Ovary (tissue), 3 donors: ENCODE measurements at regions not wholly inside any gene's neighbourhood (a gene's known extent, or its start where the extent isn't known, plus 50 kb on each side); places are given as distances from the start of the nearest gene placed in this dataset.

Source experiments
- EP300 ChIP-seq: sonication (generic); formaldehyde crosslinking; IDR thresholded peaks from one replicate; pipeline ENCODE4 v1.6.1; 2017; ENCODE audit warnings: antibody characterized with exemption
- POLR2A ChIP-seq: fragments of 450-650 bp; IDR thresholded peaks from one replicate; pipeline ENCODE4 v1.6.1; 2017; ENCODE audit warnings: antibody characterized with exemption, mild to moderate bottlenecking, moderate library complexity
- TF ChIP-seq, protein P1 (sequence below), 3 donors: fragments of 450-650 bp in 2 of 3; fragments of 200-600 bp in 1 of 3; IDR thresholded peaks; one replicate each; pipeline versions ENCODE4 v1.5.1 to v1.8.0; 2016 to 2022; ENCODE audit warnings: antibody characterized with exemption in 3 of 3, mild to moderate bottlenecking in 1 of 3
- donor health status: DM: no; HTN: no; CAD: no.

- TF ChIP-seq, protein P1, sequence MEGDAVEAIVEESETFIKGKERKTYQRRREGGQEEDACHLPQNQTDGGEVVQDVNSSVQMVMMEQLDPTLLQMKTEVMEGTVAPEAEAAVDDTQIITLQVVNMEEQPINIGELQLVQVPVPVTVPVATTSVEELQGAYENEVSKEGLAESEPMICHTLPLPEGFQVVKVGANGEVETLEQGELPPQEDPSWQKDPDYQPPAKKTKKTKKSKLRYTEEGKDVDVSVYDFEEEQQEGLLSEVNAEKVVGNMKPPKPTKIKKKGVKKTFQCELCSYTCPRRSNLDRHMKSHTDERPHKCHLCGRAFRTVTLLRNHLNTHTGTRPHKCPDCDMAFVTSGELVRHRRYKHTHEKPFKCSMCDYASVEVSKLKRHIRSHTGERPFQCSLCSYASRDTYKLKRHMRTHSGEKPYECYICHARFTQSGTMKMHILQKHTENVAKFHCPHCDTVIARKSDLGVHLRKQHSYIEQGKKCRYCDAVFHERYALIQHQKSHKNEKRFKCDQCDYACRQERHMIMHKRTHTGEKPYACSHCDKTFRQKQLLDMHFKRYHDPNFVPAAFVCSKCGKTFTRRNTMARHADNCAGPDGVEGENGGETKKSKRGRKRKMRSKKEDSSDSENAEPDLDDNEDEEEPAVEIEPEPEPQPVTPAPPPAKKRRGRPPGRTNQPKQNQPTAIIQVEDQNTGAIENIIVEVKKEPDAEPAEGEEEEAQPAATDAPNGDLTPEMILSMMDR (IDR thresholded peaks at IDR 0.05): no peak
- TF ChIP-seq POLR2A (no peak), EP300 (no peak)
These were observed 97.6 kb downstream of the TM2D1 start for GRCh38 chr1:61627365-61627764.
